ENCODE measurements at regions not wholly inside any gene's neighbourhood (a gene's known extent, or its start where the extent isn't known, plus 50 kb on each side); places are given as distances from the start of the nearest gene placed in this dataset.

DNA sequence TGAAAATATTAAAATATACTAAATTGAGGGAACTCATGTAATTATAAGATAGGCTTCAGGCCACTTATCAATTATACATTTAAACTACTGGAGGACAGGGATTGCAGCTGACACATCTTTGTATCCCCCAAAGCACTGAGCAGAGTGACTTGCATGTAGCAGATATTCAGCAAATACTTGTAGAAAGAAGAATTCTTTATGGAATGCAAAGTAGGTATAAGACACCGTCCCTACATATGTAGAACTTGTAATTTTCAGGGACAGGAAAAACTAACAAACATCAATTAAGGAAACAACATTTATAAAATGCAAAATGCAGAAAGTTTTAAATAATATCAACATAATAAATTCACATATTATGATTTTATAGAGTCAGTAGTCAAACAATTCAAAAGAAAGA lies 719.2 kb downstream of the OLFM4 start:
- TF ChIP-seq EZH2 (IDR thresholded peaks at IDR 0.05; ENCODE audit: borderline replicate concordance, low read depth, low read length, severe bottlenecking) (no peak), POLR2AphosphoS5 (IDR thresholded peaks at IDR 0.05; ENCODE audit: insufficient read depth, low read depth, low read length) (no peak), POLR2A (IDR thresholded peaks at IDR 0.05; ENCODE audit: low read depth, low read length) (no peak)
- TF ChIP-seq, protein P1, sequence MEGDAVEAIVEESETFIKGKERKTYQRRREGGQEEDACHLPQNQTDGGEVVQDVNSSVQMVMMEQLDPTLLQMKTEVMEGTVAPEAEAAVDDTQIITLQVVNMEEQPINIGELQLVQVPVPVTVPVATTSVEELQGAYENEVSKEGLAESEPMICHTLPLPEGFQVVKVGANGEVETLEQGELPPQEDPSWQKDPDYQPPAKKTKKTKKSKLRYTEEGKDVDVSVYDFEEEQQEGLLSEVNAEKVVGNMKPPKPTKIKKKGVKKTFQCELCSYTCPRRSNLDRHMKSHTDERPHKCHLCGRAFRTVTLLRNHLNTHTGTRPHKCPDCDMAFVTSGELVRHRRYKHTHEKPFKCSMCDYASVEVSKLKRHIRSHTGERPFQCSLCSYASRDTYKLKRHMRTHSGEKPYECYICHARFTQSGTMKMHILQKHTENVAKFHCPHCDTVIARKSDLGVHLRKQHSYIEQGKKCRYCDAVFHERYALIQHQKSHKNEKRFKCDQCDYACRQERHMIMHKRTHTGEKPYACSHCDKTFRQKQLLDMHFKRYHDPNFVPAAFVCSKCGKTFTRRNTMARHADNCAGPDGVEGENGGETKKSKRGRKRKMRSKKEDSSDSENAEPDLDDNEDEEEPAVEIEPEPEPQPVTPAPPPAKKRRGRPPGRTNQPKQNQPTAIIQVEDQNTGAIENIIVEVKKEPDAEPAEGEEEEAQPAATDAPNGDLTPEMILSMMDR (IDR thresholded peaks at IDR 0.05; ENCODE audit: extremely low read depth in 1 of 2, insufficient read depth in 1 of 2, low read depth in 1 of 2, low read length in 2 of 2) = no peak
